ENCODE measurements at regions not wholly inside any gene's neighbourhood (a gene's known extent, or its start where the extent isn't known, plus 50 kb on each side); places are given as distances from the start of the nearest gene placed in this dataset.

DNA sequence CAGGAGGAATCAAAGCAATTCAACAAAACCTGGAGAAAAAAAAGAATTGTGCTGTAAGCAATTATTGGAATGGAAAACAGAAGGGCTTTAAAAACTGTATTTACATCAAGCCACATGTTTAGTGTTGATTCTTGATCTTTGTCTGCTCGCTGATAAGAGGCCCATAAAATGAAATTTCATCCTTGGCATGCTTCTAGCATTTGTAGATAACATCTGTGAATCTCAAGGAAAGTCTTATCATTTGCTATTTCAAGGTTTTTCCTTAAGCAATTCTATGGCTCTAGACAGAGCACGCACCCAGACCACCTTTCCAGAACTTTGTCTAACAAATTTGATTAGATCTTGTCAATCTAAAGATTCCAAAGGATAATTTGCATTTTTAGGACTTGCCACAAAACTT is 181.0 kb upstream of the FGGY start:
- TF ChIP-seq, protein P1, sequence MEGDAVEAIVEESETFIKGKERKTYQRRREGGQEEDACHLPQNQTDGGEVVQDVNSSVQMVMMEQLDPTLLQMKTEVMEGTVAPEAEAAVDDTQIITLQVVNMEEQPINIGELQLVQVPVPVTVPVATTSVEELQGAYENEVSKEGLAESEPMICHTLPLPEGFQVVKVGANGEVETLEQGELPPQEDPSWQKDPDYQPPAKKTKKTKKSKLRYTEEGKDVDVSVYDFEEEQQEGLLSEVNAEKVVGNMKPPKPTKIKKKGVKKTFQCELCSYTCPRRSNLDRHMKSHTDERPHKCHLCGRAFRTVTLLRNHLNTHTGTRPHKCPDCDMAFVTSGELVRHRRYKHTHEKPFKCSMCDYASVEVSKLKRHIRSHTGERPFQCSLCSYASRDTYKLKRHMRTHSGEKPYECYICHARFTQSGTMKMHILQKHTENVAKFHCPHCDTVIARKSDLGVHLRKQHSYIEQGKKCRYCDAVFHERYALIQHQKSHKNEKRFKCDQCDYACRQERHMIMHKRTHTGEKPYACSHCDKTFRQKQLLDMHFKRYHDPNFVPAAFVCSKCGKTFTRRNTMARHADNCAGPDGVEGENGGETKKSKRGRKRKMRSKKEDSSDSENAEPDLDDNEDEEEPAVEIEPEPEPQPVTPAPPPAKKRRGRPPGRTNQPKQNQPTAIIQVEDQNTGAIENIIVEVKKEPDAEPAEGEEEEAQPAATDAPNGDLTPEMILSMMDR (IDR thresholded peaks at IDR 0.05; ENCODE audit: low read depth, low read length), result no peak
- TF ChIP-seq POLR2A (IDR thresholded peaks at IDR 0.05; ENCODE audit: extremely low read depth, insufficient read length), result no peak
- TF ChIP-seq, protein P2, sequence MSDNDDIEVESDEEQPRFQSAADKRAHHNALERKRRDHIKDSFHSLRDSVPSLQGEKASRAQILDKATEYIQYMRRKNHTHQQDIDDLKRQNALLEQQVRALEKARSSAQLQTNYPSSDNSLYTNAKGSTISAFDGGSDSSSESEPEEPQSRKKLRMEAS (IDR thresholded peaks at IDR 0.05; ENCODE audit: low read depth, low read length), result no peak

Measured in NB4 (cell line).